Nephron progenitor cell (in vitro differentiated cells): ENCODE measurements at regions not wholly inside any gene's neighbourhood (a gene's known extent, or its start where the extent isn't known, plus 50 kb on each side); places are given as distances from the start of the nearest gene placed in this dataset.

Source experiments
- DNase-seq: peaks from one replicate; pipeline ENCODE4 v3.0.0; 2021
- H3K27ac Mint-ChIP-seq: 2 replicates; pipeline ENCODE4 v1.8.0; 2021; ENCODE audit warnings: mild to moderate bottlenecking, moderate library complexity, mixed read lengths
- H3K27me3 Mint-ChIP-seq: 2 replicates; pipeline ENCODE4 v1.8.0; 2021; ENCODE audit warnings: mild to moderate bottlenecking, low read depth, mixed read lengths; ENCODE audit not compliant: poor library complexity
- H3K36me3 Mint-ChIP-seq: 2 replicates; pipeline ENCODE4 v1.8.0; 2021; ENCODE audit warnings: low read depth, mixed read lengths
- H3K4me1 Mint-ChIP-seq: 2 replicates; pipeline ENCODE4 v1.8.0; 2021; ENCODE audit warnings: mixed read lengths
- H3K4me3 Mint-ChIP-seq: 2 replicates; pipeline ENCODE4 v1.8.0; 2021; ENCODE audit warnings: mild to moderate bottlenecking, moderate library complexity, mixed read lengths
- H3K9me3 Mint-ChIP-seq: 2 replicates; pipeline ENCODE4 v1.8.0; 2021; ENCODE audit warnings: mild to moderate bottlenecking, moderate library complexity, mixed read lengths
- CTCF ChIP-seq: fragments of 200-600 bp; sonication (generic); IDR thresholded peaks from 2 replicates; pipeline ENCODE4 v1.5.0; 2021; ENCODE audit warnings: antibody characterized with exemption

GRCh38 chr1:219988818-219989217, 57.5 kb downstream of the EPRS1 start:
- Mint-ChIP-seq H3K9me3 (no peaks in the 10 kb centered on the region), H3K27me3 (no peaks in the 10 kb centered on the region), H3K27ac (no peak overlapping the region), H3K36me3 (peaks cover 31% of the 10 kb centered on the region), H3K4me3 (no peak overlapping the region), H3K4me1 (no peaks in the 10 kb centered on the region)
- no peak for DNase-seq
- TF ChIP-seq CTCF = no peak

GRCh38 chr1:219988387-219988786, 57.9 kb downstream of the EPRS1 start:
- no peak overlapping the region for H3K4me3 Mint-ChIP-seq
- no peak for DNase-seq

GRCh38 chr1:219987325-219987724, 59.0 kb upstream of the SLC30A10 start:
- TF ChIP-seq CTCF = no peak
- DNase-seq = no peak
- Mint-ChIP-seq H3K36me3 (peaks cover 25% of the 10 kb centered on the region), H3K4me3 (no peak overlapping the region), H3K4me1 (no peaks in the 10 kb centered on the region), H3K9me3 (no peaks in the 10 kb centered on the region), H3K27ac (no peak overlapping the region), H3K27me3 (no peaks in the 10 kb centered on the region)

More at GRCh38 chr1:219988387-219988786, 57.9 kb downstream of the EPRS1 start:
- no peak for TF ChIP-seq CTCF
- Mint-ChIP-seq H3K4me1 (no peaks in the 10 kb centered on the region), H3K9me3 (no peaks in the 10 kb centered on the region), H3K36me3 (peaks cover 33% of the 10 kb centered on the region), H3K27me3 (no peaks in the 10 kb centered on the region), H3K27ac (no peak overlapping the region)

- Mint-ChIP-seq H3K27ac (no peak overlapping the region), H3K4me1 (no peaks in the 10 kb centered on the region), H3K36me3 (peaks cover 26% of the 10 kb centered on the region), H3K4me3 (no peak overlapping the region), H3K27me3 (no peaks in the 10 kb centered on the region), H3K9me3 (no peaks in the 10 kb centered on the region)
- DNase-seq = no peak
- no peak for TF ChIP-seq CTCF
These were observed 56.8 kb upstream of the SLC30A10 start for GRCh38 chr1:219985169-219985568.
